Sigmoid colon (tissue), 4 donors: ENCODE measurements at regions not wholly inside any gene's neighbourhood (a gene's known extent, or its start where the extent isn't known, plus 50 kb on each side); places are given as distances from the start of the nearest gene placed in this dataset.

Experiments
- CTCF ChIP-seq, 4 experiments: fragments of 450-650 bp in 3 of 4; fragments of 200-600 bp in 1 of 4; IDR thresholded peaks; one replicate each; pipeline ENCODE4 v1.5.1; 2016 to 2019; ENCODE audit warnings: antibody characterized with exemption in 4 of 4, mild to moderate bottlenecking in 3 of 4, moderate library complexity in 2 of 4
- EP300 ChIP-seq, 4 donors: sonication (generic); formaldehyde crosslinking; IDR thresholded peaks; one replicate each; pipeline ENCODE4 v1.6.1; 2017; ENCODE audit warnings: antibody characterized with exemption in 4 of 4
- POLR2A ChIP-seq, 2 donors: fragments of 450-650 bp; IDR thresholded peaks; one replicate each; pipeline ENCODE4 v1.6.1; 2016; ENCODE audit warnings: antibody characterized with exemption in 2 of 2, mild to moderate bottlenecking in 2 of 2, moderate library complexity in 2 of 2

GRCh38 chr2:47655563-47655880 lies 84.7 kb upstream of the KCNK12 start:
- TF ChIP-seq CTCF (IDR thresholded peaks at IDR 0.05), result no peak
- TF ChIP-seq POLR2A (IDR thresholded peaks at IDR 0.05), result no peak
- TF ChIP-seq EP300 (IDR thresholded peaks at IDR 0.05), result no peak
